H1 (cell line): ENCODE measurements at regions not wholly inside any gene's neighbourhood (a gene's known extent, or its start where the extent isn't known, plus 50 kb on each side); places are given as distances from the start of the nearest gene placed in this dataset.

Experiments
- CTCF ChIA-PET: fragments of 300-600 bp; sonication (Branson Sonifier 250); formaldehyde crosslinking; loops from one replicate; lab custom pipeline; 2021; ENCODE audit not compliant: partially characterized antibody; lab: Charles Lee
- POLR2A ChIA-PET: fragments of 300-600 bp; sonication (Branson Sonifier 250); formaldehyde crosslinking; loops from one replicate; lab custom pipeline; 2021; ENCODE audit warnings: inconsistent platforms; ENCODE audit not compliant: partially characterized antibody; lab: Charles Lee
- DNase-seq, 2 experiments: peaks; one replicate each; pipeline versions ENCODE4 v3.0.0 to v3.0.0-alpha.2; 2010 to 2022; ENCODE audit warnings: low spot score in 2 of 2, low read depth in 1 of 2, mixed read lengths in 1 of 2
- FAIRE-seq: peaks from 2 replicates; lab custom pipeline; 2011; peaks lifted over from hg19 to GRCh38; lab: Jason Lieb, UNC
- H2AFZ ChIP-seq: 2 replicates; pipeline ENCODE4 v1.8.1; 2012; ENCODE audit warnings: low read length, inconsistent platforms
- H2AK5ac ChIP-seq: 2 replicates; pipeline ENCODE4 v1.6.1; 2013; ENCODE audit warnings: low read depth, low read length
- H2BK120ac ChIP-seq: replicated peaks from 2 replicates; pipeline ENCODE3; 2013; ENCODE audit warnings: low read depth, low read length, inconsistent platforms
- H2BK12ac ChIP-seq: 2 replicates; pipeline ENCODE4 v1.6.1; 2013; ENCODE audit warnings: low read depth, low read length
- H2BK15ac ChIP-seq: 2 replicates; pipeline ENCODE4 v1.6.1; 2013; ENCODE audit warnings: low read length
- H2BK20ac ChIP-seq: 2 replicates; pipeline ENCODE4 v1.6.1; 2013; ENCODE audit warnings: low read length
- H2BK5ac ChIP-seq: 2 replicates; pipeline ENCODE4 v1.6.1; 2013; ENCODE audit warnings: low read depth, low read length
- H3K14ac ChIP-seq: 2 replicates; pipeline ENCODE4 v1.6.1; 2013; ENCODE audit warnings: inconsistent platforms; ENCODE audit not compliant: insufficient read length
- H3K18ac ChIP-seq: 2 replicates; pipeline ENCODE4 v1.6.1; 2013; ENCODE audit warnings: low read length; ENCODE audit errors: extremely low read depth
- H3K23ac ChIP-seq: 2 replicates; pipeline ENCODE4 v1.6.1; 2013; ENCODE audit warnings: inconsistent platforms; ENCODE audit not compliant: insufficient read length
- H3K23me2 ChIP-seq: 2 replicates; pipeline ENCODE4 v1.6.1; 2013; ENCODE audit warnings: low read depth, low read length
- H3K27ac ChIP-seq: 2 replicates; pipeline ENCODE4 v1.6.1; 2011; ENCODE audit warnings: low read depth, low read length, inconsistent platforms
- H3K27me3 ChIP-seq, 4 experiments: replicated peaks in 1 of 4; 1 replicate in 1 of 4; 2 replicates in 3 of 4; pipeline versions ENCODE4 v1.6.1 to v1.8.1; 2011 to 2013; ENCODE audit warnings: low read length in 3 of 4, mild to moderate bottlenecking in 3 of 4, inconsistent platforms in 2 of 4, mixed read lengths in 2 of 4, moderate library complexity in 1 of 4; ENCODE audit not compliant: control insufficient read depth in 3 of 4, insufficient read depth in 3 of 4; ENCODE audit errors: extremely low read depth in 1 of 4
- H3K36me3 ChIP-seq, 4 experiments: 2 replicates each; pipeline versions ENCODE4 v1.6.1 to v1.8.1; 2011 to 2013; ENCODE audit warnings: mild to moderate bottlenecking in 4 of 4, low read length in 3 of 4, moderate library complexity in 2 of 4, control low read depth in 1 of 4, inconsistent platforms in 1 of 4; ENCODE audit not compliant: insufficient read depth in 4 of 4, control insufficient read depth in 2 of 4
- H3K4ac ChIP-seq: replicated peaks from 2 replicates; pipeline ENCODE3; 2013; ENCODE audit warnings: low read length, low read depth, mixed read lengths, inconsistent platforms; ENCODE audit not compliant: insufficient read length
- H3K4me1 ChIP-seq, 4 experiments: replicated peaks in 1 of 4; 1 replicate in 1 of 4; 2 replicates in 3 of 4; pipeline versions ENCODE4 v1.6.1 to v1.8.1; 2011 to 2013; ENCODE audit warnings: low read length in 3 of 4, inconsistent platforms in 2 of 4, mixed read lengths in 1 of 4; ENCODE audit not compliant: insufficient read depth in 4 of 4, control insufficient read depth in 3 of 4
- H3K4me2 ChIP-seq, 2 experiments: 2 replicates each; pipeline versions ENCODE4 v1.6.1 to v1.8.1; 2011 to 2013; ENCODE audit warnings: low read depth in 2 of 2, low read length in 2 of 2, control low read depth in 1 of 2, inconsistent platforms in 1 of 2, mild to moderate bottlenecking in 1 of 2; ENCODE audit not compliant: insufficient read depth in 1 of 2
- H3K4me3 ChIP-seq, 4 experiments: fragments of 200-600, 300-600 bp in 1 of 4; sonication (generic), shearing (Covaris generic), sonication (Bioruptor Twin) in 1 of 4; 2 replicates each; pipeline versions ENCODE4 v1.5.1 to v1.8.1; 2011 to 2016; ENCODE audit warnings: low read length in 4 of 4, low read depth in 3 of 4, control low read depth in 2 of 4, inconsistent platforms in 2 of 4, mild to moderate bottlenecking in 2 of 4, mixed read lengths in 1 of 4, moderate library complexity in 1 of 4; ENCODE audit not compliant: insufficient read depth in 2 of 4; ENCODE audit errors: extremely low read depth in 1 of 4
- H3K56ac ChIP-seq: replicated peaks from 2 replicates; pipeline ENCODE3; 2013; ENCODE audit warnings: low read depth, mild to moderate bottlenecking, mixed read lengths, low read length, inconsistent platforms; ENCODE audit not compliant: insufficient read length
- H3K79me1 ChIP-seq: 2 replicates; pipeline ENCODE4 v1.6.1; 2013; ENCODE audit warnings: low read depth, low read length, control low read depth
- H3K79me2 ChIP-seq, 2 experiments: 2 replicates each; pipeline versions ENCODE4 v1.6.1 to v1.8.1; 2012 to 2013; ENCODE audit warnings: low read length in 2 of 2, mild to moderate bottlenecking in 2 of 2, inconsistent platforms in 1 of 2; ENCODE audit not compliant: insufficient read depth in 2 of 2, control insufficient read depth in 1 of 2
- H3K9ac ChIP-seq, 4 experiments: replicated peaks in 1 of 4; 1 replicate in 1 of 4; 2 replicates in 3 of 4; pipeline versions ENCODE4 v1.6.1 to v1.8.1; 2011 to 2013; ENCODE audit warnings: low read depth in 3 of 4, low read length in 3 of 4, control low read depth in 2 of 4, mild to moderate bottlenecking in 2 of 4, moderate library complexity in 2 of 4, inconsistent platforms in 1 of 4; ENCODE audit errors: extremely low read depth in 1 of 4
- H3K9me3 ChIP-seq, 2 experiments: 2 replicates each; pipeline versions ENCODE4 v1.6.1 to v1.8.1; 2012 to 2013; ENCODE audit warnings: mild to moderate bottlenecking in 2 of 2, moderate library complexity in 2 of 2, control low read depth in 1 of 2, inconsistent platforms in 1 of 2, low read depth in 1 of 2, low read length in 1 of 2, mixed read lengths in 1 of 2; ENCODE audit not compliant: insufficient read depth in 2 of 2
- H4K20me1 ChIP-seq, 2 experiments: replicated peaks in 1 of 2; 2 replicates each; pipeline versions ENCODE3 to v1.8.1; 2011 to 2013; ENCODE audit warnings: inconsistent platforms in 2 of 2, low read length in 2 of 2, mild to moderate bottlenecking in 1 of 2; ENCODE audit not compliant: insufficient read depth in 2 of 2, control insufficient read depth in 1 of 2
- H4K5ac ChIP-seq: 2 replicates; pipeline ENCODE4 v1.6.1; 2013; ENCODE audit warnings: low read length, low read depth, mixed read lengths, inconsistent platforms; ENCODE audit not compliant: insufficient read length
- H4K8ac ChIP-seq: 2 replicates; pipeline ENCODE4 v1.8.0; 2013; ENCODE audit warnings: mild to moderate bottlenecking, moderate library complexity, low read length, inconsistent platforms; ENCODE audit not compliant: insufficient read depth; ENCODE audit errors: extremely low read depth
- H4K91ac ChIP-seq: replicated peaks from 2 replicates; pipeline ENCODE3; 2013; ENCODE audit warnings: low read length, mixed read lengths, inconsistent platforms; ENCODE audit not compliant: insufficient read length
- ASH2L ChIP-seq: fragments of 200-600, 300-600 bp; sonication (generic); IDR thresholded peaks from one replicate; pipeline ENCODE4 v1.7.1; 2017; ENCODE audit warnings: low read length
- BCL11A ChIP-seq, 2 experiments: IDR thresholded peaks; one replicate each; pipeline ENCODE4 v1.6.1; 2011; ENCODE audit warnings: low read depth in 2 of 2, low read length in 2 of 2, mild to moderate bottlenecking in 2 of 2
- CBX5 ChIP-seq: fragments of 300-800, 300-1000 bp; sonication (generic); IDR thresholded peaks from 2 replicates; pipeline ENCODE4 v1.7.1; 2016; ENCODE audit warnings: antibody characterized with exemption, low read length, low read depth
- EGR1 ChIP-seq: IDR thresholded peaks from 2 replicates; pipeline ENCODE4 v1.6.1; 2011; ENCODE audit warnings: low read depth, low read length, borderline replicate concordance
- GABPA ChIP-seq: IDR thresholded peaks from 2 replicates; pipeline ENCODE4 v1.6.1; 2011; ENCODE audit warnings: mild to moderate bottlenecking, low read length, moderate library complexity, borderline replicate concordance; ENCODE audit not compliant: insufficient read depth
- POLR2A ChIP-seq, 2 experiments: IDR thresholded peaks; 1 replicate in 1 of 2; 2 replicates in 1 of 2; pipeline ENCODE4 v1.6.1; 2011; ENCODE audit warnings: low read depth in 2 of 2, low read length in 2 of 2, mild to moderate bottlenecking in 2 of 2; ENCODE audit errors: control extremely low read depth in 1 of 2
- RBBP5 ChIP-seq: IDR thresholded peaks from 2 replicates; pipeline ENCODE4 v1.7.1; 2012; ENCODE audit warnings: low read depth, mild to moderate bottlenecking, inconsistent platforms, low read length, moderate library complexity, borderline replicate concordance
- SIRT6 ChIP-seq: IDR thresholded peaks from one replicate; pipeline ENCODE4 v1.7.1; 2012; ENCODE audit warnings: low read length, inconsistent platforms
- SP4 ChIP-seq: IDR thresholded peaks from 2 replicates; pipeline ENCODE4 v1.6.1; 2012; ENCODE audit warnings: low read length, inconsistent platforms
- TBP ChIP-seq: IDR thresholded peaks from 2 replicates; pipeline ENCODE4 v1.6.1; 2011; ENCODE audit warnings: low read depth, low read length, improper control_type of control experiment
- WGBS, 2 experiments: shearing (Covaris generic) in 1 of 2; methylation state at CpG; one replicate each; pipeline versions ENCODE4 v1.1.6 to v1.1.7; 2013 to 2015; ENCODE audit warnings: low lambda C conversion rate in 2 of 2, mixed read lengths in 2 of 2, inconsistent platforms in 1 of 2, low coverage in 1 of 2, missing lambda C conversion rate in 1 of 2; ENCODE audit not compliant: insufficient replicate concordance in 2 of 2, insufficient coverage in 1 of 2, insufficient read length in 1 of 2; ENCODE audit errors: extremely low coverage in 1 of 2, missing lambda C conversion rate in 1 of 2; 5-methylcytosine and 5-hydroxymethylcytosine counted together
- TF ChIP-seq, protein P1 (sequence below): IDR thresholded peaks from 2 replicates; pipeline ENCODE4 v1.6.1; 2011; ENCODE audit warnings: low read length, improper control_type of control experiment
- TF ChIP-seq, protein P2 (sequence below): IDR thresholded peaks from 2 replicates; pipeline ENCODE4 v1.6.1; 2011; ENCODE audit warnings: low read depth, mild to moderate bottlenecking, low read length; ENCODE audit not compliant: insufficient read depth

DNA sequence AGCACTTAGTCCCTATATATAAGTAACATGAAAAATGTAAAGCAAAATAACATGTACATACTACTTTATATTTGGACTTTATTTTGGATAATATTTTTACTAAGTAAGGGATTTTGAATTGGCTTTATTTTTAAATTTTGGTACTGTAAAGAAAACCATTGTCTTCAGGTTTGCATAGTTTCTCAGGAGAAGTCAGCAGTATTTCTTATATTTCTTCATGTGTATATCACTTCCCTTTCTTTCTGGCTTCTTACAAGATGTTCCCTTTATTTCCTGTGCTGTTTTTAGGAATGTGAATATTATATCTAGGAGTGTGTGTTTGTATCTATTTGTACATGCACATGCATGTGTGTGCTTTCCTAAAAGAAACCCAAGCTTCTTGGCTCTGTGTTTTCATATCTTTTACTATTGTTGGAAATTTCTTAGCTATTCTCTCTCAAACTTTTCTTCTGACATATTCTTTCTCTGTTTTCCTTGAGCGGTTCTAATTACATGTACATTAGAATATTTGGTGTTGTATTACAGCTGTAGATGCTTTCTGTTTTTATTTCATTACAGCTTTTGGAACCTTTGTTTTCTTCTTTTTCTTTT, 1549.7 kb upstream of the ACVR2A start:
- H3K56ac ChIP-seq, result no peak overlapping the region
- no peak overlapping the region for H3K4me2 ChIP-seq
- no peak overlapping the region for H3K27ac ChIP-seq
- CTCF ChIA-PET, result interaction anchor here (1.7 kb wide), 1 partner anchor 232 kb away, joined by 3 read pairs; no protein-coding TSS in a partner anchor
- H4K91ac ChIP-seq, result no peak overlapping the region
- FAIRE-seq (no peak), DNase-seq (no peak)
- no peak overlapping the region for H3K9ac ChIP-seq
- H3K9me3 ChIP-seq, result peaks cover 0 to 15% of the 10 kb centered on the region in 2 experiments; a peak in 3 of 4 replicates
- no peaks in the 10 kb centered on the region for H3K23me2 ChIP-seq
- H3K18ac ChIP-seq, result no peak overlapping the region
- H3K79me1 ChIP-seq, result no peaks in the 10 kb centered on the region
- 92% methylated on average over 1 of the region's 1 CpG; no CpG with 5 or more reads in 1 of the 2 experiments for WGBS, 2 experiments
- POLR2A ChIA-PET, result no interaction called here
- no peak overlapping the region for H2AFZ ChIP-seq
- no peak overlapping the region for H2BK20ac ChIP-seq
- no peak overlapping the region for H2BK12ac ChIP-seq
- no peaks in the 10 kb centered on the region for H3K27me3 ChIP-seq
- H3K14ac ChIP-seq, result no peak overlapping the region
- H2BK120ac ChIP-seq, result no peak overlapping the region
- H3K4me1 ChIP-seq, result no peaks in the 10 kb centered on the region
- no peaks in the 10 kb centered on the region for H4K20me1 ChIP-seq
- no peak overlapping the region for H4K5ac ChIP-seq
- no peak overlapping the region for H3K4ac ChIP-seq
- H2BK15ac ChIP-seq, result no peak overlapping the region
- no peak overlapping the region for H2BK5ac ChIP-seq
- H4K8ac ChIP-seq, result no peak overlapping the region
- no peak overlapping the region for H3K23ac ChIP-seq
- no peaks in the 10 kb centered on the region for H3K36me3 ChIP-seq
- H2AK5ac ChIP-seq, result no peak overlapping the region
- H3K79me2 ChIP-seq, result no peaks in the 10 kb centered on the region
- no peak overlapping the region for H3K4me3 ChIP-seq
- TF ChIP-seq ASH2L (no peak), EGR1 (no peak), BCL11A (IDR thresholded peaks at IDR 0.05; ENCODE audit: low read depth in 2 of 2, low read length in 2 of 2) (no peak), SP4 (no peak), SIRT6 (no peak), RBBP5 (no peak), POLR2A (IDR thresholded peaks at IDR 0.05; ENCODE audit: control extremely low read depth in 1 of 2, low read depth in 2 of 2, low read length in 2 of 2) (no peak), TBP (no peak), CBX5 (no peak), GABPA (no peak)
- TF ChIP-seq, protein P1, sequence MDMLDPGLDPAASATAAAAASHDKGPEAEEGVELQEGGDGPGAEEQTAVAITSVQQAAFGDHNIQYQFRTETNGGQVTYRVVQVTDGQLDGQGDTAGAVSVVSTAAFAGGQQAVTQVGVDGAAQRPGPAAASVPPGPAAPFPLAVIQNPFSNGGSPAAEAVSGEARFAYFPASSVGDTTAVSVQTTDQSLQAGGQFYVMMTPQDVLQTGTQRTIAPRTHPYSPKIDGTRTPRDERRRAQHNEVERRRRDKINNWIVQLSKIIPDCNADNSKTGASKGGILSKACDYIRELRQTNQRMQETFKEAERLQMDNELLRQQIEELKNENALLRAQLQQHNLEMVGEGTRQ, result no peak
- TF ChIP-seq, protein P2, sequence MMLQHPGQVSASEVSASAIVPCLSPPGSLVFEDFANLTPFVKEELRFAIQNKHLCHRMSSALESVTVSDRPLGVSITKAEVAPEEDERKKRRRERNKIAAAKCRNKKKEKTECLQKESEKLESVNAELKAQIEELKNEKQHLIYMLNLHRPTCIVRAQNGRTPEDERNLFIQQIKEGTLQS, result no peak
